KMS-11 (cell line): ENCODE measurements at regions not wholly inside any gene's neighbourhood (a gene's known extent, or its start where the extent isn't known, plus 50 kb on each side); places are given as distances from the start of the nearest gene placed in this dataset.

Source experiments
- H2AFZ ChIP-seq: fragments of 200-600 bp; sonication (generic); 2 replicates; pipeline ENCODE4 v1.6.1; 2016; ENCODE audit warnings: antibody characterized with exemption, mixed run types, low read depth
- H3K27ac ChIP-seq: fragments of 200-600 bp; sonication (generic); 2 replicates; pipeline ENCODE4 v1.6.1; 2016; ENCODE audit warnings: mild to moderate bottlenecking, mixed run types
- H3K27me3 ChIP-seq: fragments of 200-600 bp; sonication (generic); 2 replicates; pipeline ENCODE4 v1.6.1; 2017; ENCODE audit warnings: mild to moderate bottlenecking, low read depth, mixed run types, moderate library complexity; ENCODE audit not compliant: insufficient read depth
- H3K36me3 ChIP-seq: fragments of 200-600 bp; sonication (generic); 2 replicates; pipeline ENCODE4 v1.6.1; 2017; ENCODE audit warnings: mild to moderate bottlenecking, mixed run types; ENCODE audit not compliant: insufficient read depth
- H3K4me1 ChIP-seq: fragments of 200-600 bp; sonication (generic); 2 replicates; pipeline ENCODE4 v1.6.1; 2016; ENCODE audit warnings: mild to moderate bottlenecking, low read depth, mixed run types; ENCODE audit not compliant: poor library complexity, severe bottlenecking
- H3K4me2 ChIP-seq: fragments of 200-600 bp; sonication (generic); 2 replicates; pipeline ENCODE4 v1.7.0; 2016; ENCODE audit warnings: mild to moderate bottlenecking, mixed run types
- H3K4me3 ChIP-seq: fragments of 200-600 bp; sonication (generic); IDR thresholded peaks from 2 replicates; pipeline ENCODE4 v1.6.1; 2017; ENCODE audit warnings: low read depth, low read length, mixed read lengths; ENCODE audit not compliant: insufficient read depth
- H3K79me2 ChIP-seq: fragments of 200-600 bp; sonication (generic); 2 replicates; pipeline ENCODE4 v1.6.1; 2016; ENCODE audit warnings: low read depth, mixed run types; ENCODE audit not compliant: insufficient read depth
- H3K9ac ChIP-seq: fragments of 200-600 bp; sonication (generic); 2 replicates; pipeline ENCODE4 v1.6.1; 2016; ENCODE audit warnings: mild to moderate bottlenecking, mixed run types
- H4K20me1 ChIP-seq: fragments of 200-600 bp; sonication (generic); 2 replicates; pipeline ENCODE4 v1.6.1; 2016; ENCODE audit warnings: mild to moderate bottlenecking, mixed run types; ENCODE audit not compliant: insufficient read depth
- CTCF ChIP-seq: fragments of 200-600 bp; sonication (generic); conservative IDR thresholded peaks from 2 replicates; pipeline ENCODE4 v1.6.1; 2017; ENCODE audit warnings: low read depth, mild to moderate bottlenecking, antibody characterized with exemption, low read length, moderate library complexity, mixed read lengths

GRCh38 chr3:26202169-26202568, 412.3 kb downstream of the OXSM start:
- Histone ChIP-seq H3K4me3 (no peak overlapping the region), H3K4me1 (no peaks in the 10 kb centered on the region), H3K36me3 (no peaks in the 10 kb centered on the region), H3K79me2 (no peaks in the 10 kb centered on the region), H3K9ac (no peak overlapping the region), H4K20me1 (no peaks in the 10 kb centered on the region), H3K27ac (no peak overlapping the region), H3K27me3 (no peaks in the 10 kb centered on the region), H2AFZ (no peak overlapping the region), H3K4me2 (no peak overlapping the region)
- TF ChIP-seq CTCF, result no peak

- Histone ChIP-seq H3K27me3 (no peaks in the 10 kb centered on the region), H3K79me2 (no peaks in the 10 kb centered on the region), H3K27ac (no peak overlapping the region), H3K4me2 (no peak overlapping the region), H3K4me3 (no peak overlapping the region), H3K9ac (no peak overlapping the region), H4K20me1 (no peaks in the 10 kb centered on the region), H3K4me1 (no peaks in the 10 kb centered on the region), H3K36me3 (no peaks in the 10 kb centered on the region), H2AFZ (no peak overlapping the region)
- no peak for TF ChIP-seq CTCF
Measured at GRCh38 chr3:26205475-26205874, 415.6 kb downstream of the OXSM start.

- no peak overlapping the region for H2AFZ ChIP-seq
- no peak overlapping the region for H3K4me2 ChIP-seq
- no peaks in the 10 kb centered on the region for H3K4me1 ChIP-seq
- H4K20me1 ChIP-seq, result no peaks in the 10 kb centered on the region
- no peak for TF ChIP-seq CTCF
- H3K36me3 ChIP-seq, result no peaks in the 10 kb centered on the region
- no peak overlapping the region for H3K27ac ChIP-seq
- no peaks in the 10 kb centered on the region for H3K27me3 ChIP-seq
- H3K79me2 ChIP-seq, result no peaks in the 10 kb centered on the region
- no peak overlapping the region for H3K9ac ChIP-seq
- H3K4me3 ChIP-seq, result no peak overlapping the region
Measured at GRCh38 chr3:26208201-26208600, 414.4 kb upstream of the LRRC3B start.

GRCh38 chr3:26229801-26230200, 392.8 kb upstream of the LRRC3B start:
- no peak for TF ChIP-seq CTCF
- Histone ChIP-seq H3K4me2 (no peak overlapping the region), H3K9ac (no peak overlapping the region), H3K79me2 (no peaks in the 10 kb centered on the region), H4K20me1 (no peaks in the 10 kb centered on the region), H2AFZ (no peak overlapping the region), H3K36me3 (no peaks in the 10 kb centered on the region), H3K27ac (no peak overlapping the region), H3K4me1 (no peaks in the 10 kb centered on the region), H3K27me3 (no peaks in the 10 kb centered on the region), H3K4me3 (no peak overlapping the region)

GRCh38 chr3:26233374-26233773, 389.2 kb upstream of the LRRC3B start:
- Histone ChIP-seq H3K36me3 (no peaks in the 10 kb centered on the region), H2AFZ (no peak overlapping the region), H3K4me2 (no peak overlapping the region), H3K79me2 (no peaks in the 10 kb centered on the region), H3K4me3 (no peak overlapping the region), H4K20me1 (no peaks in the 10 kb centered on the region), H3K27me3 (no peaks in the 10 kb centered on the region), H3K4me1 (no peaks in the 10 kb centered on the region), H3K9ac (no peak overlapping the region), H3K27ac (no peak overlapping the region)
- no peak for TF ChIP-seq CTCF
